OCI-LY3 (cell line): ENCODE measurements at regions not wholly inside any gene's neighbourhood (a gene's known extent, or its start where the extent isn't known, plus 50 kb on each side); places are given as distances from the start of the nearest gene placed in this dataset.

Source experiments
- H2AFZ ChIP-seq: fragments of 200-600, 300-600 bp; shearing (Covaris generic); 2 replicates; pipeline ENCODE4 v1.6.0; 2014; ENCODE audit warnings: antibody characterized with exemption, low read depth, low read length
- H3K27ac ChIP-seq: fragments of 200-600, 300-600 bp; sonication (generic); 2 replicates; pipeline ENCODE4 v1.5.1; 2014; ENCODE audit warnings: mild to moderate bottlenecking, low read length, moderate library complexity, mixed read lengths
- H3K27me3 ChIP-seq: fragments of 200-600, 300-600 bp; sonication (generic); 2 replicates; pipeline ENCODE4 v1.6.1; 2014; ENCODE audit warnings: low read depth, low read length, mixed read lengths
- H3K36me3 ChIP-seq: fragments of 200-600, 300-600 bp; sonication (generic); replicated peaks from 2 replicates; pipeline ENCODE3; 2014; ENCODE audit warnings: low read depth, low read length, mixed read lengths
- H3K4me1 ChIP-seq: fragments of 300-600, 200-600 bp; sonication (generic); 2 replicates; pipeline ENCODE4 v1.6.1; 2014; ENCODE audit warnings: low read length, mixed read lengths
- H3K4me2 ChIP-seq: fragments of 200-600, 300-600 bp; sonication (generic); 2 replicates; pipeline ENCODE4 v1.6.1; 2014; ENCODE audit warnings: low read length, mixed read lengths
- H3K4me3 ChIP-seq: fragments of 300-600, 200-600 bp; sonication (generic); 2 replicates; pipeline ENCODE4 v1.5.1; 2014; ENCODE audit warnings: antibody characterized with exemption, mild to moderate bottlenecking, low read length, moderate library complexity
- H3K79me2 ChIP-seq: fragments of 300-600, 200-600 bp; shearing (Covaris generic); 2 replicates; pipeline ENCODE4 v1.6.1; 2014; ENCODE audit warnings: mild to moderate bottlenecking, low read length, mixed read lengths
- H3K9ac ChIP-seq: fragments of 300-600, 200-600 bp; shearing (Covaris generic); 2 replicates; pipeline ENCODE4 v1.6.0; 2014; ENCODE audit warnings: mild to moderate bottlenecking, low read length, moderate library complexity
- H3K9me3 ChIP-seq: fragments of 200-600, 300-600 bp; shearing (Covaris generic); 2 replicates; pipeline ENCODE4 v1.6.1; 2014; ENCODE audit warnings: low read length, mixed read lengths; ENCODE audit not compliant: insufficient read depth
- H4K20me1 ChIP-seq: fragments of 200-600, 300-600 bp; sonication (generic); 2 replicates; pipeline ENCODE4 v1.6.1; 2016; ENCODE audit warnings: low read length, mixed read lengths; ENCODE audit not compliant: insufficient read depth
- EZH2phosphoT487 ChIP-seq: fragments of 200-600 bp; shearing (Covaris generic); IDR thresholded peaks from 2 replicates; pipeline ENCODE4 v1.6.1; 2018; ENCODE audit warnings: antibody characterized with exemption, mixed run types, low read depth
- TF ChIP-seq, protein P1 (sequence below): fragments of 200-600, 300-600 bp; sonication (generic); IDR thresholded peaks from 2 replicates; pipeline ENCODE4 v1.5.1; 2014; ENCODE audit warnings: antibody characterized with exemption, low read length, low read depth

DNA sequence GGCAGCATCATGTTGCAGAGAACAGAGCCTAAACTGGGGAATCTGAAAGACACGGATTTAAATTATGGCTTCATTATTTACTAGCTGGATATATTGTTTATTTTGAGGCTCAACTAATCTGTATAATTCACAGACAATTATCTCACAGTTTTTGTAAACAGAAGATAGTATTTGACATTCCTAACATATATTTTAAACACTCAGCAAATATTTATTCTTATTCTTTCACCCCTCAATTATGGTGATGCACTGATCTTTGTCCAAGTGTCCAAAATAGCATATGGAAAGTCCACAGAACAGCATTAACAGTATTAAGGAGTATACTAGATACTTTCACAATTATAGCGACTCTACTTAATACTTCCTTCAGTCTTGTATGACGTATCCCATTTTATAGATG, 257.0 kb downstream of the ADGRG6 start:
- Histone ChIP-seq H3K79me2 (no peaks in the 10 kb centered on the region), H3K9me3 (no peaks in the 10 kb centered on the region), H3K4me3 (no peak overlapping the region), H3K4me2 (no peak overlapping the region), H3K27ac (no peak overlapping the region), H3K4me1 (no peaks in the 10 kb centered on the region), H3K36me3 (no peaks in the 10 kb centered on the region), H3K9ac (no peak overlapping the region), H3K27me3 (no peaks in the 10 kb centered on the region), H2AFZ (no peak overlapping the region), H4K20me1 (no peaks in the 10 kb centered on the region)
- TF ChIP-seq, protein P1, sequence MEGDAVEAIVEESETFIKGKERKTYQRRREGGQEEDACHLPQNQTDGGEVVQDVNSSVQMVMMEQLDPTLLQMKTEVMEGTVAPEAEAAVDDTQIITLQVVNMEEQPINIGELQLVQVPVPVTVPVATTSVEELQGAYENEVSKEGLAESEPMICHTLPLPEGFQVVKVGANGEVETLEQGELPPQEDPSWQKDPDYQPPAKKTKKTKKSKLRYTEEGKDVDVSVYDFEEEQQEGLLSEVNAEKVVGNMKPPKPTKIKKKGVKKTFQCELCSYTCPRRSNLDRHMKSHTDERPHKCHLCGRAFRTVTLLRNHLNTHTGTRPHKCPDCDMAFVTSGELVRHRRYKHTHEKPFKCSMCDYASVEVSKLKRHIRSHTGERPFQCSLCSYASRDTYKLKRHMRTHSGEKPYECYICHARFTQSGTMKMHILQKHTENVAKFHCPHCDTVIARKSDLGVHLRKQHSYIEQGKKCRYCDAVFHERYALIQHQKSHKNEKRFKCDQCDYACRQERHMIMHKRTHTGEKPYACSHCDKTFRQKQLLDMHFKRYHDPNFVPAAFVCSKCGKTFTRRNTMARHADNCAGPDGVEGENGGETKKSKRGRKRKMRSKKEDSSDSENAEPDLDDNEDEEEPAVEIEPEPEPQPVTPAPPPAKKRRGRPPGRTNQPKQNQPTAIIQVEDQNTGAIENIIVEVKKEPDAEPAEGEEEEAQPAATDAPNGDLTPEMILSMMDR = no peak
- TF ChIP-seq EZH2phosphoT487 = no peak

DNA sequence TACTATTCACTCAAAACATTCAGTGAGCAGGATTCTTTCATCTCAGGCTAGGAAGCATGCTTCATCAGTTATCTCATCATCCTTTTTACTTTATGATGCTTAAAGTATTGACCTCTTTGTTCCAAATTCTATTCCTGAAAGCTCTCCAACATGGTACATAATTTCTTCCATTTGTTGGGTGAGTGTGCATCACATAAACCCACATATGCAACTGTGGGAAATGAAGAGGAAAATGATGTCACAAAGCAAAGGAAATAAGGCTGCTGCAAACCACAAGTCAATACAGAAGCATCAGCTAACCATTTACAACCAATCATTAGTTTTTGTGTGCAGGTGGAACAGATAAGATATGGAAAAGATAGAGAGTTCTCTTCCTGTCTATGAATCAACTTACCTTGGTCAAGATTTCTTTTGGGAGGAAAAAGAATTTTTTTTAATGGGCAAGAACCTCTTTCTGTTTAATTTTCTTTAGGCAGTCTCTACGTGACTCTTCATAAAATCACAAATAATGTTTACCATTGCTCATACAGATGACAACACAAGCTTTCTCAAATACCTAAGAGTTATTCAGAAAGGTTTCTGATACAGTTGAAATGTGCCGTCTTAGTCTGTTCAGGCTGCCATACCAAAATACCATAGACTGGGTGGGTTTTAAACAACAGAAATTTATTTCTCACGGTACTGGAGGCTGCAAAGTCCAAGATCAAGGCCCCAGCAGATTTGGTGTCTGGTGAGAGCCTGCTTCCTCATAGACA, 259.9 kb downstream of the ADGRG6 start:
- Histone ChIP-seq H3K79me2 (no peaks in the 10 kb centered on the region), H2AFZ (no peak overlapping the region), H3K4me3 (no peak overlapping the region), H3K9ac (no peak overlapping the region), H3K4me2 (no peak overlapping the region), H3K27ac (no peak overlapping the region), H3K27me3 (no peaks in the 10 kb centered on the region), H3K9me3 (no peaks in the 10 kb centered on the region), H3K4me1 (no peaks in the 10 kb centered on the region), H4K20me1 (no peaks in the 10 kb centered on the region), H3K36me3 (no peaks in the 10 kb centered on the region)
- TF ChIP-seq, protein P1 = no peak

DNA sequence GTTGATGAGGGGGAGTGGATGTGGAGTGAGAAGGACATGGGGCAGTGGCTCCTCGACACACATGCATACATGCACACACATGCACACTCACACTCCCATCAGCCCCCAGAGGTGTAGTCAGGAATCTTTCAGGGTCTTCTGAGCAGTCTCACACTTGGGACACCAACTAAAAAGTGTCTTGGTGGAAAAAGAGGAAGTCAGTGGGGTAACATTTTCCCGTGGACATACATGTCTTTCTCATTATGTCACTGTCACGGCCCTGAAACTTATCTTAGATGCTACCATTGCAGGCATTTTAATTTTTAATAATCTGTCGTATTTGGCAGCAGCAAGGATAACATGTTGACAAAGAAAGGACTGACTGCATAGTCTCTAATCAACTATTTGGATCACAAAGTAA, 261.1 kb downstream of the ADGRG6 start:
- no peaks in the 10 kb centered on the region for H3K79me2 ChIP-seq

DNA sequence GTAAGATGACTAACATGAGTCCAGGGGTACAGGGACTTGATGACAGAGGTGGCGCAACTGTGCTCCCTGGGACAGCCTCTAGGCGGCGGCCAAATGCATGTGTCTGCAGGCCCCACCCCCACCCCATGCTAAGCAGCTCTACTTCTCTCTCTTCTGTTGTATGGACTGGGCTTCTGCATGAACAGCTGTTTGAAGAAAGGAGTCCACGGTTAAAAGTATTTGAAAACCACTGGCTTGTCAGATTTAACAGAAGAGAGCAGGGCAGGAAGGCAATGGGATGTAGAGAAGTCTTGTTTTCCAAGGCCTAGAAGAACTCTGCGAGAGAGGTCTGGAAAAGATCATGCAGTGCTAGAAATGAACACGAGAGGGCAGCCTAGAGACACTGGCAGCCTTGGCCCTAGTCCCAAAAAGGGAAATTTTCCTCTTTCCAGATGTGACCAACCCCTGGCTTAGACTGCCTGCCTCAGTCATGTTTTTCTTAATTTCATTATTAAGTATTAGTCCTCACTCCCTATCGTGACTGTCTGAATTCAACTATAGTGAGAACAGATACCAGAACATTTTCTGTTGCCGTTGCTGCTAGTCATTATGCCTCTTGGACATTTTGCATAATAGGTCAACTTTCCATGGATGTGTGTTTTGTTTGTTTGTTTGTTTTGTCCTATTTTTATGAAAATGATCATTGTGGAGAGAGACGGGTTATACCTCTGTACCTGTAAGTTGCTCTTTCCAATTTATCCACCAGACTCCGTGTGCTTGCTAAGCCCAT, 265.0 kb downstream of the ADGRG6 start:
- no peak overlapping the region for H3K4me2 ChIP-seq
- no peaks in the 10 kb centered on the region for H4K20me1 ChIP-seq
- no peaks in the 10 kb centered on the region for H3K36me3 ChIP-seq
- H3K79me2 ChIP-seq = no peaks in the 10 kb centered on the region
- no peak overlapping the region for H3K4me3 ChIP-seq
- H2AFZ ChIP-seq = no peak overlapping the region
- no peaks in the 10 kb centered on the region for H3K27me3 ChIP-seq
- H3K9ac ChIP-seq = no peak overlapping the region
- H3K4me1 ChIP-seq = peaks cover 19% of the 10 kb centered on the region
- H3K9me3 ChIP-seq = no peaks in the 10 kb centered on the region
- TF ChIP-seq EZH2phosphoT487 = no peak
- TF ChIP-seq, protein P1 = peak; percentile 62
- H3K27ac ChIP-seq = no peak overlapping the region

More for the DNA sequence above, 261.1 kb downstream of the ADGRG6 start:
- no peaks in the 10 kb centered on the region for H3K36me3 ChIP-seq
- H3K27ac ChIP-seq = no peak overlapping the region
- no peaks in the 10 kb centered on the region for H3K27me3 ChIP-seq
- H3K9me3 ChIP-seq = no peaks in the 10 kb centered on the region
- H3K4me2 ChIP-seq = no peak overlapping the region
- H2AFZ ChIP-seq = no peak overlapping the region
- no peaks in the 10 kb centered on the region for H3K4me1 ChIP-seq
- TF ChIP-seq, protein P1 = no peak
- TF ChIP-seq EZH2phosphoT487 = no peak
- no peaks in the 10 kb centered on the region for H4K20me1 ChIP-seq
- no peak overlapping the region for H3K4me3 ChIP-seq
- no peak overlapping the region for H3K9ac ChIP-seq
